HFFc6 (cell line): ENCODE measurements at regions not wholly inside any gene's neighbourhood (a gene's known extent, or its start where the extent isn't known, plus 50 kb on each side); places are given as distances from the start of the nearest gene placed in this dataset.

Source experiments
- DNase-seq: peaks from one replicate; pipeline ENCODE4 v3.0.0-alpha.2; 2018
- H3K27ac Mint-ChIP-seq: 2 replicates; pipeline ENCODE4 v1.8.0; 2020; ENCODE audit warnings: mild to moderate bottlenecking, mixed read lengths
- H3K27me3 Mint-ChIP-seq: 2 replicates; pipeline ENCODE4 v1.8.0; 2021; ENCODE audit warnings: mild to moderate bottlenecking, moderate library complexity, mixed read lengths; ENCODE audit not compliant: insufficient read depth
- H3K36me3 Mint-ChIP-seq: 2 replicates; pipeline ENCODE4 v1.8.0; 2021; ENCODE audit warnings: low read depth, mixed read lengths
- H3K4me1 Mint-ChIP-seq: 2 replicates; pipeline ENCODE4 v1.8.0; 2020; ENCODE audit warnings: low read depth, mixed read lengths
- H3K4me3 Mint-ChIP-seq: 2 replicates; pipeline ENCODE4 v1.8.0; 2020; ENCODE audit warnings: mild to moderate bottlenecking, moderate library complexity, mixed read lengths
- H3K9me3 Mint-ChIP-seq: 2 replicates; pipeline ENCODE4 v1.8.0; 2020; ENCODE audit warnings: mild to moderate bottlenecking, mixed read lengths
- TF ChIP-seq, protein P1 (sequence below): fragments of 200-600 bp; sonication (generic); IDR thresholded peaks from 2 replicates; pipeline ENCODE4 v1.5.0; 2021; ENCODE audit warnings: antibody characterized with exemption, mild to moderate bottlenecking

DNA sequence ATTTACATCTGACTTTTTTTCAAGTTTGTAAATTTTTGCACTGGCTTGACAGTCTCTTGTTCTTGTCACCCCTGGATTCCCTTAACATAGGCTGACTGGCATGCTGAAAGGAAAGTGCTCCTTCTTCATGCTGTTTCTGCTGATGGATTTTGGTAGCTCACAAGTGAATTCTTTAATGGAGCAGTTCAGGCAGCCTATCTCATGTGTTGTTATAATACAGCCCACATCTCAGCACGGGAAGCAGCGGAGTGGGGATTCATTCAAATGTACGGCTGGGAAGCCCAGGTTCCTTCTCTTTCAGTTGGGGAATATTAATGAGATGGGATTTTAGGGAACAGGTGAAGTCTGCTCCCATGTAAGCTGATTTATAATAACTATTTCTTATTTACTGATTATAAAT, 142.8 kb downstream of the CD8B2 start:
- no peaks in the 10 kb centered on the region for H3K4me1 Mint-ChIP-seq
- DNase-seq, result no peak
- TF ChIP-seq, protein P1, sequence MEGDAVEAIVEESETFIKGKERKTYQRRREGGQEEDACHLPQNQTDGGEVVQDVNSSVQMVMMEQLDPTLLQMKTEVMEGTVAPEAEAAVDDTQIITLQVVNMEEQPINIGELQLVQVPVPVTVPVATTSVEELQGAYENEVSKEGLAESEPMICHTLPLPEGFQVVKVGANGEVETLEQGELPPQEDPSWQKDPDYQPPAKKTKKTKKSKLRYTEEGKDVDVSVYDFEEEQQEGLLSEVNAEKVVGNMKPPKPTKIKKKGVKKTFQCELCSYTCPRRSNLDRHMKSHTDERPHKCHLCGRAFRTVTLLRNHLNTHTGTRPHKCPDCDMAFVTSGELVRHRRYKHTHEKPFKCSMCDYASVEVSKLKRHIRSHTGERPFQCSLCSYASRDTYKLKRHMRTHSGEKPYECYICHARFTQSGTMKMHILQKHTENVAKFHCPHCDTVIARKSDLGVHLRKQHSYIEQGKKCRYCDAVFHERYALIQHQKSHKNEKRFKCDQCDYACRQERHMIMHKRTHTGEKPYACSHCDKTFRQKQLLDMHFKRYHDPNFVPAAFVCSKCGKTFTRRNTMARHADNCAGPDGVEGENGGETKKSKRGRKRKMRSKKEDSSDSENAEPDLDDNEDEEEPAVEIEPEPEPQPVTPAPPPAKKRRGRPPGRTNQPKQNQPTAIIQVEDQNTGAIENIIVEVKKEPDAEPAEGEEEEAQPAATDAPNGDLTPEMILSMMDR, result no peak
- no peaks in the 10 kb centered on the region; the same call in 1 of the 2 replicates for H3K36me3 Mint-ChIP-seq
- H3K27ac Mint-ChIP-seq, result no peak overlapping the region
- peaks cover 2% of the 10 kb centered on the region; the same call in 1 of the 2 replicates for H3K27me3 Mint-ChIP-seq
- no peak overlapping the region for H3K4me3 Mint-ChIP-seq
- H3K9me3 Mint-ChIP-seq, result peaks cover 11% of the 10 kb centered on the region

DNA sequence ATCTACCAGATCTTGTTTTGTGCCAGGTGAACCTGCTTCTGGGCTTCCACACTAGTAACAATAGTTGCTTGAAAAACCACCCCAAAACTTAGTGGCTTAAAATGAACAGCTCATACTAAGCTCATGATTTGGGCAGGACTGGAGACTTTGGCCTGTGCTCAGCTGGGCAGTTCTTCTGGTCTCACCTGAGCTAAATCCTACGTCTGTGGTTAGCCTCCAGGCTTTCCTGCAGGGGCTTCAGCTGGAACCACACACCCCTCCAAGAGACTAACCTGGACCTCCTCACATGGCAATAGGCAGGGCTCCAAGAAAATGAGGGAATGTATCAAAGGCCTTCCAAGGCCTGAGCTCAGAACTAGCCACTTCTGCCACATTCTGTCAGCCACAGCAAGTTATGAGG, 144.1 kb downstream of the CD8B2 start:
- H3K4me3 Mint-ChIP-seq, result no peak overlapping the region
- no peak for DNase-seq
- peaks cover 11% of the 10 kb centered on the region; the same call in 1 of the 2 replicates for H3K9me3 Mint-ChIP-seq
- TF ChIP-seq, protein P1, result no peak
- H3K36me3 Mint-ChIP-seq, result no peaks in the 10 kb centered on the region; the same call in 1 of the 2 replicates
- H3K27ac Mint-ChIP-seq, result no peak overlapping the region
- no peaks in the 10 kb centered on the region for H3K4me1 Mint-ChIP-seq
- H3K27me3 Mint-ChIP-seq, result peaks cover 2% of the 10 kb centered on the region; the same call in 1 of the 2 replicates

DNA sequence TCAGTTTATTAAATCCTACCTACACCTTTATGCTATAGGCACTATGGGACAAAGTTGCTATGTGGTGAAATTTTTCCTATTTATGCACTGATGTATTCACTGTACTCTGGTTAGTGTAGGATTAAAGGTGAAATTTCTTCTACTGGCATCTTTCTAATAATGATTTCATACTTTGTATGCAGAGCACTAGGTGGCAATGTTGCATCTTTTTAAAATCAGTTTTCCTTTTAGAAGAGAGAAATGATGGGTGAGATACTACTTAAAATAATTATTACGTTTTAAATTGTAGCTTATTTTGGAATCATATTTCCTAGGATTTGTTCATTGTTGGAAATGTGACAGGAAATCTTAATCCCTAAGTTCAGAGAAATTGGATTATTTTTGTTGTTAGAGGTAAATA, 150.9 kb downstream of the CD8B2 start:
- Mint-ChIP-seq H3K4me3 (no peak overlapping the region), H3K9me3 (no peaks in the 10 kb centered on the region), H3K4me1 (no peaks in the 10 kb centered on the region), H3K27ac (no peak overlapping the region), H3K27me3 (peaks cover 2% of the 10 kb centered on the region; the same call in 1 of the 2 replicates), H3K36me3 (no peaks in the 10 kb centered on the region)
- peak; percentile 28 for DNase-seq
- TF ChIP-seq, protein P1, result peak; percentile 74

DNA sequence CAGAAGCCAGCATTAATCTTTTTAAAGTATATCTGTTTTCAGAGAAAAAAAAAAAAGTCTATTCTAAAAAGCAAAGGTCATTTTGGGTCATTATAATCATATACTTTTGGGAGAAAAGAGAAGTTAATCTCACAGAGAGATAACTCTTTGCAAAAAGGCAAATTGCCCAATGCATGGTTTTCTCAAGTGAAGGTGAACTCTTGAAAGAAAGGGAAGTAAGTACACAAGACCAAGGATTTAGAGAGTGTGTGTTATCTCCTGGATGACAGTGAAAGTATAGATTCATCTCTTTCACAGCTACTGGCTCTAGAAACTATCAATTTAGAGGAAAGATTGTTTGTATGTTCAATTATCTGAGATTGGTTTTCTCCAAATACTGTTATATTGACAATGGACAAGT, 151.4 kb downstream of the CD8B2 start:
- no peaks in the 10 kb centered on the region for H3K4me1 Mint-ChIP-seq
- no peak overlapping the region for H3K27ac Mint-ChIP-seq
- no peaks in the 10 kb centered on the region for H3K36me3 Mint-ChIP-seq
- TF ChIP-seq, protein P1, result no peak
- no peaks in the 10 kb centered on the region for H3K9me3 Mint-ChIP-seq
- no peak for DNase-seq
- H3K27me3 Mint-ChIP-seq, result peaks cover 2% of the 10 kb centered on the region; the same call in 1 of the 2 replicates
- no peak overlapping the region for H3K4me3 Mint-ChIP-seq

DNA sequence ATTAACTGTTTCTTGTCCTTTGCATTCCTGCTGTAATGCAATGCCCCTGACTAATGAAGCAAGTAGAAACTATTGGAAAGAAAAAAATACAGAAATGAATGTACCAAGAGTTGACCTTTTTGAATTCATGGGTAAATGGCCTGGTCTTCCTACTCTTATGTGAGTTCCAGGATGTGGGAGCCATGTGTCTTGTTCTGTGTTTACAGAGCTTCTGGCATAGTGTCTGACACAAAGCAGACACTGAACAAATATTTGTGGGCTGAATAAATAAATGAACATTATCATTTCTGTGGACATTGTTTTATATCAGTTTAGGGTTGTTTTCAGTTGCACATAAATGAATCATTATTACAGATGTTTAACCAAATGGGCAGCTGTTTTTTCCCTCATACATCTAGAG, 155.5 kb downstream of the CD8B2 start:
- no peak overlapping the region for H3K27ac Mint-ChIP-seq
- H3K27me3 Mint-ChIP-seq, result peaks cover 1% of the 10 kb centered on the region; the same call in 1 of the 2 replicates
- H3K4me3 Mint-ChIP-seq, result no peak overlapping the region
- no peaks in the 10 kb centered on the region for H3K36me3 Mint-ChIP-seq
- TF ChIP-seq, protein P1, result no peak
- H3K4me1 Mint-ChIP-seq, result no peaks in the 10 kb centered on the region
- no peak for DNase-seq
- no peaks in the 10 kb centered on the region for H3K9me3 Mint-ChIP-seq

DNA sequence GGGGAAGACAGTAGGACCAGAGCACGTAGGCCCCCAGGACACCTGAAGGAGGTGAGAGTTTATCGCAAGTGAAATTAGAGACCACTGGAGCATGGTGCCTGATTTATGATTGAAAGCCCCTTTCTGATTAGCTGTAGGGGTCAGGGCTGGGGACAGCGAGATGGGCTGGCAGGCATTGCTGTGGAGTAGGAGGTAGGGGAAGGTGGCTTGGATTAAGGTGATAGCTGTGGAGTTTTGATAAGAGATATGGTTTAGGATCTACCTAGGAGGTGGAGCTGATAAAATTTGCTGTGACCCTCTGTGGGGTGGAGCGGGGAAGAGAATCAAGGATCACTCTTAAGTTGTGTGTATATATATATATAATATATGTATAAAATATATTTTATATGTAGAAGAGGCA, 157.5 kb downstream of the CD8B2 start:
- Mint-ChIP-seq H3K36me3 (no peaks in the 10 kb centered on the region), H3K4me3 (no peak overlapping the region), H3K9me3 (no peaks in the 10 kb centered on the region), H3K4me1 (no peaks in the 10 kb centered on the region), H3K27me3 (no peaks in the 10 kb centered on the region), H3K27ac (no peak overlapping the region)
- TF ChIP-seq, protein P1, result no peak
- DNase-seq, result no peak
